ENCODE measurements at regions not wholly inside any gene's neighbourhood (a gene's known extent, or its start where the extent isn't known, plus 50 kb on each side); places are given as distances from the start of the nearest gene placed in this dataset.
"Not testable (repeated sequence)": the region's sequence is repeated elsewhere in the genome, so short reads cannot be mapped to it uniquely, and the experiment has no call there.

DNA sequence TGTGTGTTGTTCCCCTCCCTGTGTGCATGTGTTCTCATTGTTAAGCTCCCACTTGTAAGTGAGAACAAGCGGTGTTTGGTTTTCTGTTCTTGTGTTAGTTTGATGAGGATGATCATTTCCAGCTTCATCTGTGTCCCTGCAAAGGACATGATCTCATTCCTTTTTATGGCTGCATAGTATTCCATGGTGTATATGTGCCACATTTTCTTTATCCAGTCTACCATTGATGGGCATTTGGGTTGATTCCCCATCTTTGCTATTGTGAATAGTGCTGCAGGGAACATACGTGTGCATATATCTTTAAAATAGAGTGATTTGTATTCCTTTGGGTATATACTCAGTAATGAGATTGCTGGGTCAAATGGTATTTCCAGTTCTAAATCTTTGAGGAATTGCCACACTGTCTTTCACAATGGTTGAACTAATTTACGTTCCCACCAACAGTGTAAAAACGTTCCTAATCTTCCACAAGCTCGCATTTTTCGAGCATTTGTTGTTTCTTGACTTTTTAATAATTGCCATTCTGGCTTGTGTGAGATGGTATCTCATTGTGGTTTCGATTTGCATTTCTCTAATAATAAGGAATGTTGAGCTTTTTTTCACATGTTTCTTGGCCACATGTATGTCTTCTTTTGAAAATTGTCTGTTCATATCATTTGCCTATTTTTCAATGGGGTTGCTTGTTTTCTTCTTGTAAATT, 60.6 kb upstream of the PPP1R12A start:
- not testable (repeated sequence) for H3K9ac ChIP-seq (ENCODE audit: low read length); H3K27me3 ChIP-seq (ENCODE audit: insufficient read depth, low read length); ATAC-seq

DNA sequence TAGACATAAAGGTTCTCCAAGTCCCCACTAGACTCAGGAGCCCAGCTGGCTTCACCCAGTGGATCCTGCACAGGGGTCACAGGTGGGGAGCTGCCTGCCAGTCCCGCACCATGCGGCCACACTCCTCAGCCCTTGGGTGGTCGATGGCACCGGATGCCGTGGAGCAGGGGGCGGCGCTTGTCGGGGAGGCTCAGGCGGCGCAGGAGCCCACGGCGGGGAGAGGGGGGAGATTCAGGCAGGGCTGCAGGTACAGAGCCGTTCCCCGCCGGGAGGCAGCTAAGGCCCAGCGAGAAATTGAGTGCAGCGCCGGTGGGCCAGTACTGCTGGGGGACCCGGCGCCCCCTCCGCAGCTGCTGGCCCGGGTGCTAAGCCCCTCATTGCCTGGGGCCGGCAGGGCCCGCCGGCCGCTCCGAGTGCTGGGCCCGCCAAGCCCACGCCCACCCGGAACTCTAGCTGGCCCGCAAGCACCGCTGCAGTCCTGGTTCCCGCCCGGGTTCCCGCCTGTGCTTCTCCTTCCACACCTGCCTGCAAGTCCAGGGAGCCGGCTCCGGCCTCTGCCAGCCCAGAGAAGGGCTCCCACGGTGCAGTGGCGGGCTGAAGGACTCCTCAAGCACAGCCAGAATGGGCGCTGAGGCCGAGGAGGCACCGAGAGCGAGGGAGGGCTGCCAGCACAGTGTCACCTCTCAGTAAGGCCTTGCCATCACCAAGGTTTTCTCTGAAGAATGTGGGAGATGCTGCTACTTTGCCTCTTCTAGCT, 58.4 kb upstream of the PPP1R12A start:
- RAD21 ChIA-PET (ENCODE audit: low non-redundant PET in 1 of 2, low total read pairs in 2 of 2, uncharacterized antibody in 2 of 2, unreplicated experiment in 2 of 2) = no interaction called here
- DNase-seq (ENCODE audit: low read depth, low spot score) = no peak

More for the DNA sequence above, 60.6 kb upstream of the PPP1R12A start:
- RAD21 ChIA-PET (ENCODE audit: low non-redundant PET in 1 of 2, low total read pairs in 2 of 2, uncharacterized antibody in 2 of 2, unreplicated experiment in 2 of 2); H3K9me2 ChIP-seq (ENCODE audit: insufficient read depth); H2AFZ ChIP-seq (ENCODE audit: low read depth, low read length, poor library complexity, severe bottlenecking); BruUV-seq (replicated peaks); H4K20me1 ChIP-seq (ENCODE audit: insufficient read depth); CTCF ChIA-PET; H3K4me1 ChIP-seq (ENCODE audit: control insufficient read depth in 1 of 2, insufficient read depth in 2 of 2, low read length in 2 of 2); DNase-seq (ENCODE audit: low read depth, low spot score); H3K4me2 ChIP-seq (ENCODE audit: low read length); H3K79me2 ChIP-seq (ENCODE audit: insufficient read depth, low read length); H3K9me3 ChIP-seq (ENCODE audit: control insufficient read depth in 1 of 2, insufficient read depth in 1 of 2, low read depth in 1 of 2, low read length in 2 of 2); H3K27ac ChIP-seq (ENCODE audit: low read depth, low read length); H3K4me3 ChIP-seq (replicated peaks in 1 of 2; ENCODE audit: low read depth in 1 of 2, low read length in 2 of 2); POLR2A ChIA-PET; H3K36me3 ChIP-seq (ENCODE audit: control insufficient read depth in 1 of 2, insufficient read depth in 2 of 2, low read length in 2 of 2): not testable (repeated sequence)
- intact Hi-C loops (cut with micrococcal nuclease) = loop anchor here (5.0 kb wide), 1 partner anchor 667 kb away; no protein-coding TSS in a partner anchor

More for the DNA sequence above, 58.4 kb upstream of the PPP1R12A start:
- Histone ChIP-seq H4K20me1 (ENCODE audit: insufficient read depth) (no peaks in the 10 kb centered on the region), H3K79me2 (ENCODE audit: insufficient read depth, low read length) (no peaks in the 10 kb centered on the region), H3K9me3 (ENCODE audit: control insufficient read depth in 1 of 2, insufficient read depth in 1 of 2, low read depth in 1 of 2, low read length in 2 of 2) (no peaks in the 10 kb centered on the region), H3K27ac (ENCODE audit: low read depth, low read length) (no peak overlapping the region), H2AFZ (ENCODE audit: low read depth, low read length, poor library complexity, severe bottlenecking) (no peak overlapping the region), H3K27me3 (ENCODE audit: insufficient read depth, low read length) (no peaks in the 10 kb centered on the region), H3K9ac (ENCODE audit: low read length) (no peak overlapping the region), H3K36me3 (ENCODE audit: control insufficient read depth in 1 of 2, insufficient read depth in 2 of 2, low read length in 2 of 2) (no peaks in the 10 kb centered on the region), H3K9me2 (ENCODE audit: insufficient read depth) (no peaks in the 10 kb centered on the region), H3K4me1 (ENCODE audit: control insufficient read depth in 1 of 2, insufficient read depth in 2 of 2, low read length in 2 of 2) (no peaks in the 10 kb centered on the region), H3K4me3 (replicated peaks in 1 of 2; ENCODE audit: low read depth in 1 of 2, low read length in 2 of 2) (no peak overlapping the region), H3K4me2 (ENCODE audit: low read length) (no peak overlapping the region)
- TF ChIP-seq SRF (IDR thresholded peaks at IDR 0.05; ENCODE audit: low read depth) = no peak
- ChIA-PET POLR2A (no interaction called here), CTCF (no interaction called here)
- intact Hi-C loops (cut with micrococcal nuclease) = no loop called here
- BruUV-seq (replicated peaks) = no TSS peak
- ATAC-seq = no peak
